Body of pancreas (tissue), 4 donors: ENCODE measurements at regions not wholly inside any gene's neighbourhood (a gene's known extent, or its start where the extent isn't known, plus 50 kb on each side); places are given as distances from the start of the nearest gene placed in this dataset.

Experiments
- POLR2A ChIP-seq, 3 donors: fragments of 450-650 bp; IDR thresholded peaks; one replicate each; pipeline ENCODE4 v1.6.1; 2016; ENCODE audit warnings: antibody characterized with exemption in 3 of 3, mild to moderate bottlenecking in 2 of 3
- TF ChIP-seq, protein P1 (sequence below), 7 experiments: fragments of 450-650 bp in 4 of 7; fragments of 200-600 bp in 3 of 7; sonication (generic) in 3 of 7; IDR thresholded peaks; one replicate each; pipeline ENCODE4 v1.5.1; 2016 to 2019; ENCODE audit warnings: antibody characterized with exemption in 7 of 7

- TF ChIP-seq, protein P1, sequence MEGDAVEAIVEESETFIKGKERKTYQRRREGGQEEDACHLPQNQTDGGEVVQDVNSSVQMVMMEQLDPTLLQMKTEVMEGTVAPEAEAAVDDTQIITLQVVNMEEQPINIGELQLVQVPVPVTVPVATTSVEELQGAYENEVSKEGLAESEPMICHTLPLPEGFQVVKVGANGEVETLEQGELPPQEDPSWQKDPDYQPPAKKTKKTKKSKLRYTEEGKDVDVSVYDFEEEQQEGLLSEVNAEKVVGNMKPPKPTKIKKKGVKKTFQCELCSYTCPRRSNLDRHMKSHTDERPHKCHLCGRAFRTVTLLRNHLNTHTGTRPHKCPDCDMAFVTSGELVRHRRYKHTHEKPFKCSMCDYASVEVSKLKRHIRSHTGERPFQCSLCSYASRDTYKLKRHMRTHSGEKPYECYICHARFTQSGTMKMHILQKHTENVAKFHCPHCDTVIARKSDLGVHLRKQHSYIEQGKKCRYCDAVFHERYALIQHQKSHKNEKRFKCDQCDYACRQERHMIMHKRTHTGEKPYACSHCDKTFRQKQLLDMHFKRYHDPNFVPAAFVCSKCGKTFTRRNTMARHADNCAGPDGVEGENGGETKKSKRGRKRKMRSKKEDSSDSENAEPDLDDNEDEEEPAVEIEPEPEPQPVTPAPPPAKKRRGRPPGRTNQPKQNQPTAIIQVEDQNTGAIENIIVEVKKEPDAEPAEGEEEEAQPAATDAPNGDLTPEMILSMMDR (IDR thresholded peaks at IDR 0.05): no peak
- no peak for TF ChIP-seq POLR2A (IDR thresholded peaks at IDR 0.05)
Observed at GRCh38 chr2:172285010-172285621, 142.3 kb upstream of the ITGA6 start.
